HuH-7.5 (cell line): ENCODE measurements at regions not wholly inside any gene's neighbourhood (a gene's known extent, or its start where the extent isn't known, plus 50 kb on each side); places are given as distances from the start of the nearest gene placed in this dataset.
"Not testable (repeated sequence)": the region's sequence is repeated elsewhere in the genome, so short reads cannot be mapped to it uniquely, and the experiment has no call there.

Experiments used
- DNase-seq: peaks from one replicate; pipeline ENCODE4 v3.0.0; 2011; ENCODE audit warnings: low spot score

GRCh38 chr12:19666070-19666469, 226.8 kb downstream of the AEBP2 start:
- no peak for DNase-seq

- DNase-seq: no peak
Observed at GRCh38 chr12:19669793-19670192, 230.5 kb downstream of the AEBP2 start.

- DNase-seq: no peak
Observed at GRCh38 chr12:19671695-19672094, 232.4 kb downstream of the AEBP2 start.

GRCh38 chr12:19674437-19674836, 235.1 kb downstream of the AEBP2 start:
- DNase-seq: no peak

GRCh38 chr12:19675361-19675760, 236.1 kb downstream of the AEBP2 start:
- DNase-seq: no peak

- DNase-seq: not testable (repeated sequence)
Observed at GRCh38 chr12:19678501-19678900, 239.2 kb downstream of the AEBP2 start.

- no peak for DNase-seq
Observed at GRCh38 chr12:19681007-19681406, 241.7 kb downstream of the AEBP2 start.

- DNase-seq: peak; percentile 18
Observed at GRCh38 chr12:19683178-19683927, 244.1 kb downstream of the AEBP2 start.

GRCh38 chr12:19687371-19687770, 248.1 kb downstream of the AEBP2 start:
- no peak for DNase-seq

GRCh38 chr12:19688532-19688931, 249.2 kb downstream of the AEBP2 start:
- DNase-seq: no peak

GRCh38 chr12:19689226-19689625, 249.9 kb downstream of the AEBP2 start:
- DNase-seq: no peak

- DNase-seq: no peak
Observed at GRCh38 chr12:19689801-19690472, 250.6 kb downstream of the AEBP2 start.

GRCh38 chr12:19692091-19692490, 252.8 kb downstream of the AEBP2 start:
- no peak for DNase-seq

- no peak for DNase-seq
Observed at GRCh38 chr12:19692566-19692965, 253.3 kb downstream of the AEBP2 start.

GRCh38 chr12:19694627-19695026, 255.3 kb downstream of the AEBP2 start:
- DNase-seq: no peak

GRCh38 chr12:19695244-19696098, 256.2 kb downstream of the AEBP2 start:
- no peak for DNase-seq

- DNase-seq: no peak
Observed at GRCh38 chr12:19700969-19701368, 261.7 kb downstream of the AEBP2 start.

GRCh38 chr12:19704966-19705365, 265.7 kb downstream of the AEBP2 start:
- DNase-seq: no peak

- no peak for DNase-seq
Observed at GRCh38 chr12:19706936-19707335, 267.6 kb downstream of the AEBP2 start.

GRCh38 chr12:19707948-19708409, 268.7 kb downstream of the AEBP2 start:
- no peak for DNase-seq

GRCh38 chr12:19709889-19710288, 270.6 kb downstream of the AEBP2 start:
- DNase-seq: no peak
